ENCODE measurements at regions not wholly inside any gene's neighbourhood (a gene's known extent, or its start where the extent isn't known, plus 50 kb on each side); places are given as distances from the start of the nearest gene placed in this dataset.
A peak's percentile ranks its signal among the peaks of the same experiment; 100 is the strongest.

DNA sequence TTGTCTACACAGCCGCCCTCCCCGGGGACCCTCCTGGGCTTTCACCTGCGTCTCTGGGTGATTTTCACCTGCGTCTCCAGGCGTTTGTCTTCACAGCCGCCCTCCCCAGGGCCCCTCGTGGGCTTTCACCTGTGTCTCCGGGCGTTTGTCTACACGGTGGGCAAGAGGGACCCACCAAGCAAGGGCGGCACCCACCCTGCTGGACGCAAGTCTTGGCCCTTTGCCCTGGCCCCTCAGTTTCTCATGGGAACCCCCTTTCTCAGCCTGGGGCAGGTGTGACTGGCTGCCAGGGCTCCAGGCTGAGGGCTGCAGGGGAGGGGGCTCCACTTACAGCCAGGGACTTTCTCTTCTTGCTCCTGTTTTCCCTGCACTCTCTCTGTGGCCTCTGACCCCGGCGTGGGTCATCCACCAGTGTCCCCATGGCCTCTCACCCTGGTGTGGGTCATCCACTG lies 68.6 kb upstream of the GALNT9 start:
- no peak for TF ChIP-seq POLR2A (IDR thresholded peaks at IDR 0.05; ENCODE audit: low read length)
- no peak for TF ChIP-seq GATA1 (IDR thresholded peaks at IDR 0.05; ENCODE audit: low read depth, low read length)
- no peak for DNase-seq

DNA sequence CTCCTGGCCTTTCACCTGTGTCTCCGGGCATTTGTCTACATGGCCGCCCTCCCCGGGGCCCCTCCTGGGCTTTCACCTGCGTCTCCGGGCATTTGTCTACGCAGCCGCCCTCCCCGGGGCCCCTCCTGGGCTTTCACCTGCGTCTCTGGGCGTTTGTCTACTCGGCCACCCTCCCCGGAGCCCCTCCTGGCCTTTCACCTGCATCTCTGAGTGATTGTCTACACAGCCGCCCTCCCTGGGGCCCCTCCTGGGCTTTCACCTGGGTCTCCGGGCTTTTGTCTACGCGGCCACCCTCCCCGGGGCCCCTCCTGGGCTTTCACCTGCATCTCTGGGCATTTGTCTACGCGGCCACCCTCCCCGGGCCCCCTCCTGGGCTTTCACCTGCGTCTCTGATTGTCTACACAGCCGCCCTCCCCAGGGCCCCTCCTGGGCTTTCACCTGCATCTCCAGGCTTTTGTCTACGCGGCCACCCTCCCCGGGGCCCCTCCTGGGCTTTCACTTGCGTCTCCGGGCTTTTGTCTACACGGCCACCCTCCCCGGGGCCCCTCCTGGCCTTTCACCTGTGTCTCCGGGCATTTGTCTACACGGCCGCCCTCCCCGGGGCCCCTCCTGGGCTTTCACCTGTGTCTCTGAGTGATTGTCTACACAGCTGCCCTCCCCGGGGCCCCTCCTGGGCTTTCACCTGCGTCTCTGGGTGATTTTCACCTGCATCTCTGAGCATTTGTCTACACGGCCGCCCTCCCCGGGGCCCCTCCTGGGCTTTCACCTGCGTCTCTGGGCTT lies 68.0 kb upstream of the GALNT9 start:
- no peak for DNase-seq
- TF ChIP-seq GATA1 (IDR thresholded peaks at IDR 0.05; ENCODE audit: low read depth, low read length) (no peak), POLR2A (IDR thresholded peaks at IDR 0.05; ENCODE audit: low read length) (no peak)

DNA sequence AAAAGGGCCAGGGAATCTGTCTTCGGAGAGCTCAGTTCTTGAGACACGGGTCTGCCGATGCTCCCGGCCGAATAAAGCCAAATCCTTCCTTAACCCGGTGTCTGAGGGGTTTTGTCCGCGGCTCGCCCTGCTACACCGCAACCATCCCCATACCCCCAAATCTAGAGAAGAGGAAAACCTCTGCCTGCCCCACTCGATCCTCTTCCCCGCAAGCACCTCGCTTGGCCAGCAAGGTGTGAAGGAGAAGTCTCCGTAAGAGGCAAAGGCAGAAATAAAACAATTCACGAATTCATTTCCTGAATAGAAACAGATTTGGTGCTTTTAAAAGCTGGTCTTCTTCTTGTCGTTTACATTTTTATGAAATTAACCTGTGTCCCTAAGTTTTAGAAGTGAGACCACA lies 67.3 kb upstream of the GALNT9 start:
- TF ChIP-seq POLR2A (IDR thresholded peaks at IDR 0.05; ENCODE audit: low read length), result no peak
- no peak for TF ChIP-seq GATA1 (IDR thresholded peaks at IDR 0.05; ENCODE audit: low read depth, low read length)
- DNase-seq, result no peak

DNA sequence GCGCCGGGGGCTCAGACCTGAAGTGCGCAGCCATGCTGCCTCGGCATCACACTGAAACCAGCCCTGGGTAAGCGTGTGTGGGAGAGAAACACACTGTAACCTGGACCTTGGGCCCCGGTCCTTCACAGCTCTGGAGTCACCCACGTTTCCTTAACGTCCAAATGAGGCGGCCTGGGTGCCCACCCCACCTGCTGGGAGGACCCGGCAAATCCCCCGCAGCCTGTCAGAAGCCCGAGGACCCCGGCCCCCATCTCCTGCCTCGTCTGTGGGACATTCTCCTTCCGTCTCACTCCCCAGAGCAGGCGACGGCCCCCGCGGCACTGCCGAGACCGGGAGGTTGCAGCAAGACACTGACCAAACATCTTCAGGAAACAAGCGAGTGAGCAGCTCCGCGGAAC lies 66.5 kb upstream of the GALNT9 start:
- TF ChIP-seq POLR2A (IDR thresholded peaks at IDR 0.05; ENCODE audit: low read length) (no peak), GATA1 (IDR thresholded peaks at IDR 0.05; ENCODE audit: low read depth, low read length) (no peak)
- no peak for DNase-seq

DNA sequence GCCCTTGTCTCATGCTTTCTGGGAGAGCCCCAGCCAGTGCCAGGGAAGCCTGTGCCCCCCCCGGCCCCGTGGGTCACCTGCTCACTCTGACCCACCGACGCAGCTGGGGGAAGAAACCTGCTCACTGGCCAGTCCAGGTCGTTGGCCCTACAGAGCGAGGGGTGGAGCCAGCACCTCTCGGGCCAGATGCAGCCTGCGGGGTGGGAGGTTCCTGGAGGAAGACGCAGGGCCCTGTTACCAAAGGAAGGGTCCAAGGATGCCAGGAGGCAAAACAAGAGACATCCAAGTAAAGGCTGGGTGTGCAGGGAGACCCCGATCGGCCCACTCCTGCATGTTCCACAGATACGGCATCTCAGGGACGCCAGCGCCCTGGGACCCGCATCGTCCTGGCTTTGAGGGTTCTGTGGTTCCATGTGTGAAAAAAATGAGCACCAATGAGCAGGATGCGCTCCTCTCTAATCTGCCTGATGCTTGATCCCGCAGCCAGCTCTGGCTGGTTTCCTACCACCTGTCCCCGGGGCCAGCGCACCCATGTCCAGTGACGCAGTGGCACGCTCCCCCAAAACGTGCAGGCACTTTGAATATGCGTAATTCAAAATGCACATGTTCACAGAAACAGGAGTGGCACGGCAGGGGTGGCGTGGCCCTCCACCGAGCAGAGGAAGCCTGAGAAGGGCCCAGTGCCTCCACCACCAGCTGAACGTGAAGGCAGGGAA lies 66.0 kb upstream of the GALNT9 start:
- no peak for TF ChIP-seq GATA1 (IDR thresholded peaks at IDR 0.05; ENCODE audit: low read depth, low read length)
- no peak for TF ChIP-seq POLR2A (IDR thresholded peaks at IDR 0.05; ENCODE audit: low read length)
- DNase-seq, result no peak

DNA sequence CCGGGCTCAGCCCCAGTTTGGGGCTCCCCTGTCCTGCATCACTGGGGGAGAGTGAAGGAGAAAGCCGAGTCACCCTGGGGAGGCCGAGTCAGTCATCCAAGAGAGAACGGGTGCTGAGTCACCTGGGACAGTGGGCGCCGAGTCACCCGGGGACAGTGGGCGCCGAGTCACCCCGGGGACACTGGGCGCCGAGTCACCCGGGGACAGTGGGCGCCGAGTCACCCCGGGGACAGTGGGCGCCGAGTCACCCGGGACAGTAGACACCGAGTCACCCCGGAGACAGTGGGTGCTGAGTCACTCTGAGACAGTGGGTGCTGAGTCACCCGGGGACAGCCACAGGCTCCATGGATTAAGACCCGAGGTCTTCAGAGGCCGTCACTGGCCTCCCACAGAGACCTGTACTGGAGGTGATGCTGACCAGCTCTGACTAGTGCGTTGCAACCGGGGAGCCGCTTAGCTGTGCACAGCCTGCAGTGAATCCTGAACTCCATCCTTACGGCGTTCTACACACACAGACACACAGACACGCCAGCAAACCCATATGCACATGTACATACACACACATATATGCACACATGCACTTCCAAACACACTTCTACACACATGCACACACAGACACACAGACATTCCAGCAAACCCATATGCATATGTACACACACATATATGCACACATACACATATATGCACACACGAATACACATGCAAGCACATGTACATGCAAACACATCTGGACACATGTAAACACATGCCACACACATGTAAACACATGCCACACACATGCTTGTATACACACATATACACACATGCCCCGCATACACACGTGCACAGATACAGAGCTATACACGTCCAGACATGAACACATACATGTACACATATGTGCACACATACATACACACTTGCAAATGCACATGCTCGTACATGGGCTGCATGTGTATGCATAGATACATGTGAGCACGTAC lies 64.9 kb upstream of the GALNT9 start:
- DNase-seq, result peak; percentile 23 to 64
- TF ChIP-seq GATA1 (IDR thresholded peaks at IDR 0.05; ENCODE audit: low read depth, low read length), result no peak
- TF ChIP-seq POLR2A (IDR thresholded peaks at IDR 0.05; ENCODE audit: low read length), result no peak

DNA sequence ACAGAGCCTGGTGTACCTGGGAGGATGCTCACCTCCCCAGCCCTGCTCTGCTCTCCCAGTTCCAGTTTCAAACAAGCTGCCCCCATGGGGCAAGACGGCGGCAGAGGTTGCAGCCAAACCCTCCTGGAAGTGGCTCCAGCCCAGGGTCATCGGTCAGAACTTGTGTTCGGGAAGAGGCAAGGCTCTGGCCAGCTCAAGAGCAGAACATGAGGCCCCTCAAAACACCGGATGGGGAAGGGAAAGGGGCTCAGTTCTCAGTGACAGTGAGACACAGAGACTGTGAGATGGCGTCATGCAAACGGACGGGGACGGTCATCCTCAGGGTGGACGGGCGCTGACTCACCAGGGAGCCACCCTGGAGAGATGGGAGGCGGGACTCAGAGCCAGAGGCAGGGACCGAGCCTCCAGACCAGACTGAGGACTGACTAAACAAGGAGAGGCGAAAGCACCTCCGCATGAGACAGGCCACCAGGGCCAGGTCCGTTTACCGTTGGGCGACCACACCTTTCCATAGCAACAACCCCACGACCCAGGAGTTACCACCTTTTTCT lies 63.9 kb upstream of the GALNT9 start:
- peak in 1 of 2 experiments; percentile 7 for DNase-seq
- no peak for TF ChIP-seq POLR2A (IDR thresholded peaks at IDR 0.05; ENCODE audit: low read length)
- TF ChIP-seq GATA1 (IDR thresholded peaks at IDR 0.05; ENCODE audit: low read depth, low read length), result no peak

DNA sequence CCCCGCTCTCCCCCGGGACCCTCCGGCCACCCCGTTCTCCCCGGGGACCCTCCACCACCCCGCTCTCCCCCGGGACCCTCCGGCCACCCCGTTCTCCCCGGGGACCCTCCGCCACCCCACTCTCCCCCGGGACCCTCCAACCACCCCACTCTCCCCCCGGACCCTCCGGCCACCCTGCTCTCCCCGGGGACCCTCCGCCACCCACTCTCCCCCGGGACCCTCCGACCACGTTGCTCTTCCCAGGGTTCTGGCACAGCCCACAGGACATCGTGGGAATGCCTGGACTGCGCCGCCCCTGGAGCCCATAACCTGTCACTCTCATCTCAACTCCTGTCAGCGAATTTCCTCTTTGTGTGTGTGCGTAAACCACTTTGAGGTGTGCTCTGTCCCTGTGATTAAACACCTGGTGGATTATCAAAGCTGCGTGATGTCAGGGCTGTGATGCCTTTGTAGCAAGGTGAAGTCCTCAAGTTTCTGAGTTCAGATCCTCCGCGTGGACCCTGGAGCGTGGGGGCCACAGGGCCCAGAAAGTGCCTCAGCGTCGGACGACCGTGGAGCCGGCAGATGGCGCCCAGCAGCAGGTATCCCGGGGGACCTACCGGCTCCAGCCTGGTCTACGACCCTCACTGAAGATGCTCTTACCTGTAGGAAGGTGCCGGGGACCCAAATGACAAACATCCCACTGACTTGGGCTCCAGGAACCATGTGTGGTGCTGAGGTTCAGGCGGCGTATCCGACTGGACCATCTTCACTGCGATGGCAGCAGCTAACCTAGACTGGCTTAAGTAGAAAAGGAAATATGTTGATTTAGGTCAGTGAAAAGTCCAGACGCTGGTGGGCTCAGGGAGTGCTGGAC lies 63.2 kb upstream of the GALNT9 start:
- no peak for DNase-seq
- TF ChIP-seq GATA1 (IDR thresholded peaks at IDR 0.05; ENCODE audit: low read depth, low read length), result no peak
- no peak for TF ChIP-seq POLR2A (IDR thresholded peaks at IDR 0.05; ENCODE audit: low read length)

DNA sequence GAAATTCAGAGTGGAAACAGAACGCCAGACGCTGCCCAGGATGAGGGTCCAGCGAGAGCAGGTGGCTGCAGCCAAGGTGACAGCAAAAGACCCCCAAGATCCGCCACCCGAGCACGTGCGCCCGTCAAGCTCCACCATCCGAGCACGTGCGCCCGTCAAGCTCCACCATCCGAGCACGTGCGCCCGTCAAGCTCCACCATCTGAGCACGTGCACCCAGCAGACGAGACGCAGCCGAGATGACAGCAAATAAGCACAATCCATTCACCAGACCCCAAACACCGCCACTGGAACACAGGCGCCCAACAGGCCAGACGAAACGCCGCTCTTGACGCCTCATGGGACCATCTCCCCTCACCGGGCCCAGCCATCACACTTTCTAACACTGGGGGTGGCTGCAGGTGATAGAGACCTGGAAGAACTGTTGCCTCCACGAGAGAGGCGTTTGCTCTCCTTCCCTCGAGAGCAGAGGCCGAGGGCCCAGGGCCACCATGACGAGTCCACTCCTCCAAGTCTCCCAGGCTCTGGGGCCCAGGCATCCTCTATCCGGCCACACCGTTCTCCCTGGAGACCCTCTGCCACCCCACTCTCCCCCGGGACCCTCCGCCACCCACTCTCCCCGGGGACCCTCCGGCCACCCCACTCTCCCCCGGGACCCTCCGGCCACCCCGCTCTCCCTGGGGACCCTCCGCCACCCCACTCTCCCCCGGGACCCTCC lies 62.1 kb upstream of the GALNT9 start:
- DNase-seq, result no peak
- TF ChIP-seq GATA1 (IDR thresholded peaks at IDR 0.05; ENCODE audit: low read depth, low read length), result no peak
- no peak for TF ChIP-seq POLR2A (IDR thresholded peaks at IDR 0.05; ENCODE audit: low read length)

DNA sequence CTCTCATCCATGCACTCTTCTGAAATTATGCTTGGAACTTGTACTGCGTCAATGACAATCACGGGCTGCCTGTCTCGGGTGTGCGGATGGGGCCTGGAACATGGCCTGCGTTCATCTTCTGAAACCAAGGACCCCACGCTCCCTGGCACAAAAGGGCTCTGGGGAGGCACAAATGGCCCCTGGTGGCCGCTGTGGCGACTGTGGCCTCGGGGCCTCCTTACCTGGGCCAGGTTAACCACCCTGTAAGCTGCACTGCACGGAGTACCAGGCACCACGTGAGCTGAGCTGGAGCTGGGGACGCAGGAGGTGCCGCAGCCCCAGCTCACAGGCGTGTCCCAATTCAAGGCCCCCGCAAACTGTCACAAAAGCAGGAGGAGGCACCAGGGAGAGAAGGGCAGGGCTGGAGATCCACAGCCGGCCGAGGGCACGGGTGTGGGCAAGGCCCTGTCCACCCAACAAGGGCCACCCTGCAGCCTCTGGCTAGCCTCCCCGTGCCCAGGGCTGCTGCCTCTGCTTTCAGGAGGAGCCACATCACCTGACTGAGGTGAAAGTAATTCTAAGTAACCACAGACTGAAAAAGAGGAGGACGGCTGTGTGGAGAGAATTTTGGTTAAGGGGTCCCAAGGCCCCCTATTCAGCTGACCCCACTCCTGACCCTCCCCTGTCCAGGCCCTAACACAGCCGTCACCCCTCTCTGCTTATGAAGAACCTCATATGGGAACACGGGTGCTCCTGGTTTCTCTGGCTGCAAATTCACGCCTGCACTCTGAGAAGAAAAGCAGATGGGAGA lies 61.1 kb upstream of the GALNT9 start:
- DNase-seq, result no peak
- TF ChIP-seq POLR2A (IDR thresholded peaks at IDR 0.05; ENCODE audit: low read length), result no peak
- TF ChIP-seq GATA1 (IDR thresholded peaks at IDR 0.05; ENCODE audit: low read depth, low read length), result no peak

DNA sequence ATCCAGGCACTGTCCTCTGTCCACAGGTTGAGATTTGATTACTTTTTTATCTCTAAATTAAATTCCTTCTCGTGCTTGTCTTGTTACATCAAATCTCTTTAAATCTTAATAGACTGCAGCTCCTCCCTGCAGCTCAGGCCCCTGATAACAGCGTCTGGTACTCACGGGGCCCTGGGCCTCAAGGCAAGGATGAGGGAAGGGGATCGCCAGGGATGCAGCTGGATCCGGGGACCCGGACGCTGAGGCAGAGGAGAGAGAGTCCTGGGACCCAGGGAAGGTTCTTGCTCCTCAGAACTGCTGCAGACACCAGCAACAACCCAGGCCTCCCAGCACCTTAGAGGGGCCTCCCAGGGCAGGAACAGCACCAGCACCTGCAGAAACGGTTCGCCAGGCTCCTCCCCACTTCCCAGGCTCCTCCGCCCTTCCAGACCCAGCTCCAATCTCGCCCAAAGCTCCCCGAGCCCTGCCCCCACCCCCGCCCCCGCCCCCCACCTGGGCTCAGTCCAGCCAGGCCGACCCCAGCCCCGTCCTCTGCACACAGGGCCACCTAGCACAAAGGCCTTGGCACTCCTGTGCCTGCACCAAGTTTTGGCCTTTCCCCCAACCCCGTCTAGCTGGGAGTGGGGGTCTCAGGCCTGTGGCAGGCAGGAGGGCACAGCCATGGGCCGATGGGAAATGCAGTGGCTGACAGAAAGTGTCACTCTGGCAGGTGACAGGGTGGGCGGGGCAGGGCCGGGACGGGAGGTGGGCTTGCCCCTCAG lies 60.3 kb upstream of the GALNT9 start:
- no peak for DNase-seq
- no peak for TF ChIP-seq GATA1 (IDR thresholded peaks at IDR 0.05; ENCODE audit: low read depth, low read length)
- TF ChIP-seq POLR2A (IDR thresholded peaks at IDR 0.05; ENCODE audit: low read length), result no peak

All from erythroblast (primary cell).